DOHH2 (cell line): ENCODE measurements at regions not wholly inside any gene's neighbourhood (a gene's known extent, or its start where the extent isn't known, plus 50 kb on each side); places are given as distances from the start of the nearest gene placed in this dataset.

Source experiments
- H3F3A ChIP-seq: fragments of 200-600 bp; sonication (generic), shearing (Covaris generic); 2 replicates; pipeline ENCODE4 v1.6.0; 2016; ENCODE audit warnings: antibody characterized with exemption, mild to moderate bottlenecking; ENCODE audit not compliant: control insufficient read depth, insufficient read depth
- H3K27ac ChIP-seq: fragments of 200-600 bp; sonication (generic); 2 replicates; pipeline ENCODE4 v1.5.1; 2014; ENCODE audit warnings: low read depth, mild to moderate bottlenecking, low read length, moderate library complexity
- H3K27me3 ChIP-seq: fragments of 200-600 bp; sonication (generic); 2 replicates; pipeline ENCODE4 v1.6.1; 2014; ENCODE audit warnings: mild to moderate bottlenecking, low read length, mixed read lengths; ENCODE audit not compliant: control insufficient read depth
- H3K36me3 ChIP-seq: fragments of 200-600 bp; sonication (generic); 2 replicates; pipeline ENCODE4 v1.6.1; 2014; ENCODE audit warnings: mild to moderate bottlenecking, low read length, moderate library complexity, mixed read lengths; ENCODE audit not compliant: control insufficient read depth
- H3K4me1 ChIP-seq: fragments of 200-600 bp; sonication (generic); 2 replicates; pipeline ENCODE4 v1.6.1; 2014; ENCODE audit warnings: mild to moderate bottlenecking, low read length, mixed read lengths; ENCODE audit not compliant: control insufficient read depth
- H3K4me2 ChIP-seq: fragments of 200-600 bp; sonication (generic); 2 replicates; pipeline ENCODE4 v1.6.0; 2014; ENCODE audit warnings: mild to moderate bottlenecking, low read length, moderate library complexity
- H3K4me3 ChIP-seq: fragments of 200-600 bp; sonication (generic); 2 replicates; pipeline ENCODE4 v1.5.1; 2014; ENCODE audit warnings: mild to moderate bottlenecking, low read length, mixed read lengths
- H3K79me2 ChIP-seq: fragments of 200-600 bp; sonication (generic); 2 replicates; pipeline ENCODE4 v1.6.1; 2014; ENCODE audit warnings: mild to moderate bottlenecking, low read length, mixed read lengths; ENCODE audit not compliant: control insufficient read depth
- H3K9me2 ChIP-seq: fragments of 200-600 bp; sonication (generic); replicated peaks from 2 replicates; pipeline ENCODE4 v1.6.1; 2014; ENCODE audit warnings: mild to moderate bottlenecking, low read length, mixed read lengths; ENCODE audit not compliant: control insufficient read depth
- H3K9me3 ChIP-seq: fragments of 200-600 bp; sonication (generic); 2 replicates; pipeline ENCODE4 v1.6.1; 2014; ENCODE audit warnings: antibody characterized with exemption, low read length, mixed read lengths; ENCODE audit not compliant: control insufficient read depth, insufficient read depth
- H4K20me1 ChIP-seq: fragments of 200-600 bp; sonication (generic); 2 replicates; pipeline ENCODE4 v1.6.0; 2014; ENCODE audit warnings: low read depth, mild to moderate bottlenecking, antibody characterized with exemption, low read length, moderate library complexity; ENCODE audit not compliant: control insufficient read depth, insufficient read depth
- CTCF ChIP-seq: fragments of 200-600 bp; sonication (generic); IDR thresholded peaks from one replicate; pipeline ENCODE4 v1.5.1; 2014; ENCODE audit warnings: antibody characterized with exemption, mild to moderate bottlenecking, low read depth, low read length; ENCODE audit not compliant: poor library complexity, severe bottlenecking
- EZH2phosphoT487 ChIP-seq: fragments of 200-600 bp; sonication (generic); IDR thresholded peaks from 2 replicates; pipeline ENCODE4 v1.6.1; 2017; ENCODE audit warnings: borderline replicate concordance, mild to moderate bottlenecking, antibody characterized with exemption, low read length, moderate library complexity, mixed read lengths

- Histone ChIP-seq H3K4me1 (no peaks in the 10 kb centered on the region), H3K4me2 (no peak overlapping the region), H3K79me2 (no peaks in the 10 kb centered on the region), H3K9me3 (no peaks in the 10 kb centered on the region), H3K9me2 (no peaks in the 10 kb centered on the region), H3K27me3 (no peaks in the 10 kb centered on the region), H3K4me3 (no peak overlapping the region), H3K36me3 (no peaks in the 10 kb centered on the region), H4K20me1 (no peaks in the 10 kb centered on the region), H3K27ac (no peak overlapping the region), H3F3A (no peaks in the 10 kb centered on the region)
- TF ChIP-seq CTCF (no peak), EZH2phosphoT487 (no peak)
These were observed 356.8 kb downstream of the RFC3 start for GRCh38 chr13:34174671-34175145.

- no peaks in the 10 kb centered on the region for H3K9me2 ChIP-seq
These were observed 357.6 kb downstream of the RFC3 start for GRCh38 chr13:34175551-34175950.

GRCh38 chr13:34176633-34177032, 358.7 kb downstream of the RFC3 start:
- Histone ChIP-seq H3F3A (no peaks in the 10 kb centered on the region), H4K20me1 (no peaks in the 10 kb centered on the region), H3K4me1 (no peaks in the 10 kb centered on the region), H3K9me2 (no peaks in the 10 kb centered on the region), H3K4me2 (no peak overlapping the region), H3K27me3 (no peaks in the 10 kb centered on the region), H3K27ac (no peak overlapping the region), H3K9me3 (no peaks in the 10 kb centered on the region), H3K36me3 (no peaks in the 10 kb centered on the region), H3K4me3 (no peak overlapping the region), H3K79me2 (no peaks in the 10 kb centered on the region)
- TF ChIP-seq EZH2phosphoT487, result no peak

More at GRCh38 chr13:34175551-34175950, 357.6 kb downstream of the RFC3 start:
- no peak overlapping the region for H3K27ac ChIP-seq
- H3K79me2 ChIP-seq, result no peaks in the 10 kb centered on the region
- no peak overlapping the region for H3K4me2 ChIP-seq
- H3K9me3 ChIP-seq, result no peaks in the 10 kb centered on the region
- TF ChIP-seq CTCF (no peak), EZH2phosphoT487 (no peak)
- no peaks in the 10 kb centered on the region for H3F3A ChIP-seq
- no peaks in the 10 kb centered on the region for H4K20me1 ChIP-seq
- no peaks in the 10 kb centered on the region for H3K36me3 ChIP-seq
- H3K27me3 ChIP-seq, result no peaks in the 10 kb centered on the region
- no peak overlapping the region for H3K4me3 ChIP-seq
- no peaks in the 10 kb centered on the region for H3K4me1 ChIP-seq

- H3K79me2 ChIP-seq, result no peaks in the 10 kb centered on the region
- H3K4me3 ChIP-seq, result no peak overlapping the region
- no peaks in the 10 kb centered on the region for H3F3A ChIP-seq
- H3K9me2 ChIP-seq, result no peaks in the 10 kb centered on the region
- TF ChIP-seq CTCF (no peak), EZH2phosphoT487 (no peak)
- H3K4me1 ChIP-seq, result no peaks in the 10 kb centered on the region
- no peaks in the 10 kb centered on the region for H4K20me1 ChIP-seq
- no peak overlapping the region for H3K4me2 ChIP-seq
- H3K36me3 ChIP-seq, result no peaks in the 10 kb centered on the region
- no peaks in the 10 kb centered on the region for H3K27me3 ChIP-seq
- no peak overlapping the region for H3K27ac ChIP-seq
- no peaks in the 10 kb centered on the region for H3K9me3 ChIP-seq
These were observed 361.5 kb downstream of the RFC3 start for GRCh38 chr13:34179481-34179880.
